Hippocampal formation (tissue), 2 donors: ENCODE measurements at regions not wholly inside any gene's neighbourhood (a gene's known extent, or its start where the extent isn't known, plus 50 kb on each side); places are given as distances from the start of the nearest gene placed in this dataset.

Experiments
- DNase-seq, 2 donors: peaks; one replicate each; lab custom pipeline; 2025; lab: John Stamatoyannopoulos, UW

DNA sequence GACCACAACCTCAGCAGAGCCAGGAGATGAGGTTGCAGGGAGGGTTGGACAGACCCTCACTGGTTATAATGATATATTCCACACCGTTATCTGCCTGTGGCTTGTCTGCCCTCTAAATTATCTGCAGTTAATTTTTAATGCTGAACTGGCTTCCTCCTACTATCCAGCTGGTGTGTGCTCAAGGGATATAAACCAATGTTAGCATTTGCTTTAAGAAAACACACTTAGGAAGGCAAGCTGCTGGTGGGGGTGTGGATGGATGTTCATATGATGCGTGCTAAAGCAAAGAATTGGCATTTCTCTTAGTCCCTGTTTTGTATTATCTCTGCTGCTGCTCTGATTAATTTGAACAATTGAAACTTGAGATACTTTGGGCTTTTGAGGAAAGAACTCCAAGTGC lies 132.2 kb upstream of the NPVF start:
- DNase-seq = peak in 1 of 2 donors; percentile 34

GRCh38 chr7:25361387-25361786 lies 133.1 kb upstream of the NPVF start:
- DNase-seq = no peak

- DNase-seq = no peak
These were observed 133.6 kb upstream of the NPVF start for GRCh38 chr7:25361863-25362262.

DNA sequence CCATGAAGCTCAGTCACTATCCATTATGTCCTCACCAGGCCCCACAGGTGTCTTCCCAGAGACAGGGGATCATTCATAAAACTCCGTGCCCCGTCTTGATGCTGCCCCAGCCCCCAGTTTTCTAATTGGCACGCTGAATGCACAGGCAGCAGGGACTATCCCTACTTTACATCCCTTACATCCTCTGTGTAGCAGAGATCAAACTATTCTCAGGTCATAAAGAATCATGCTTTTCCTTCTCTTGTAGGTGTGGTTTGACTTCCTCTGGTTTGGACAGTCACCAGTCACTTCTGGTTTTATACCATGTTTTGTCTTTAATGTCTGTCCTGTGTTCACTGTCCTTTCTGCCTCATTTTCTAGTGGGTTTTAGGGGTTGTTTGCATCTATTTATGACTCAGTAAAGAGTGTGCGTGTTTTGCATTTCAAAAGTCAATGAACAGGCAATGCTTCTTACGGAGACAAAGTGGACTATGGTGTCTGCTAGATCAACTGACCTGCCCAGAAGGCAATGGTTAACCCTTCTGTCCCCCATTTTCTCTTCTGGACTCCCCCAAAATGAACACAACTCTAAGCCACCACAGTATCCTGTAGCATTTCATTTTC lies 140.4 kb upstream of the NPVF start:
- no peak for DNase-seq

DNA sequence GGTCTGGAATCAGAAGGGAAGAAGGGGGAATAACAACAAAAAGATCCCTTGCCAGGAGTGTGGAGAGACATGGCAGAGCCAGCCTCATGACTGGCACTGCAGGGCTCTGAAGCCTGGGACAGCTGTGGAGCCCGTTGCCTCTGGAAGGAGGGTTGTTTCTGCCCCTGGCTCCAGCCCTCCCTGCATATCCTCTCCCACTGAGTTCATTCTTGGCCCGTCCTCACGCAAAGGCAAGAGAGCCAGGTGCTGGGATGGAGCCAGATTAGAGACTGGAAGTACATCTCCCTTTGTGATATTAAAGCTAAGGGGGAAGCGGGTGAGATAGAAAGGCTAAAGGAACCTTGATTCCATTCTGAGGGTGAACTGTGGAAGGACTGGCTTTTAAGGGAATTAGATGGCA lies 141.5 kb upstream of the NPVF start:
- no peak for DNase-seq

DNA sequence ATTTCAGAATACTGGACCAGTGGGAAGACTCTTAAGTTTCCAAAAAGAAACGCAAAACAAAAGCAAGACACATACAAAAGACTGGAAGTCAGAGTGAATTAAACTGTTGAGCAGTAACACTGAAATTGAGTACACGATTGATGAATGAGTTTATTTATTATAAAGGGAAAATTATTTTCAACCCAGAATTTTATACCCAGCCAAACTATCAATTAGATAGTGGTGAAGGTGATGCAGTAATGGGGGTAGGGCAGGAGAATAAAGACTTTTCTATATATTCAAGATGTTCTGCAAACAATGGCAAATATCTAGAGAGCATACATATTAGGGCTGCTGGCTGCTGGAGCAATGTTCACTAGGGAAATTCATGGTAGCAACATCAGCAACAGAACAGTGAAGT lies 143.7 kb upstream of the NPVF start:
- no peak for DNase-seq

- peak in 1 of 2 donors; percentile 17 for DNase-seq
These were observed 147.7 kb upstream of the NPVF start for GRCh38 chr7:25375805-25376600.

DNA sequence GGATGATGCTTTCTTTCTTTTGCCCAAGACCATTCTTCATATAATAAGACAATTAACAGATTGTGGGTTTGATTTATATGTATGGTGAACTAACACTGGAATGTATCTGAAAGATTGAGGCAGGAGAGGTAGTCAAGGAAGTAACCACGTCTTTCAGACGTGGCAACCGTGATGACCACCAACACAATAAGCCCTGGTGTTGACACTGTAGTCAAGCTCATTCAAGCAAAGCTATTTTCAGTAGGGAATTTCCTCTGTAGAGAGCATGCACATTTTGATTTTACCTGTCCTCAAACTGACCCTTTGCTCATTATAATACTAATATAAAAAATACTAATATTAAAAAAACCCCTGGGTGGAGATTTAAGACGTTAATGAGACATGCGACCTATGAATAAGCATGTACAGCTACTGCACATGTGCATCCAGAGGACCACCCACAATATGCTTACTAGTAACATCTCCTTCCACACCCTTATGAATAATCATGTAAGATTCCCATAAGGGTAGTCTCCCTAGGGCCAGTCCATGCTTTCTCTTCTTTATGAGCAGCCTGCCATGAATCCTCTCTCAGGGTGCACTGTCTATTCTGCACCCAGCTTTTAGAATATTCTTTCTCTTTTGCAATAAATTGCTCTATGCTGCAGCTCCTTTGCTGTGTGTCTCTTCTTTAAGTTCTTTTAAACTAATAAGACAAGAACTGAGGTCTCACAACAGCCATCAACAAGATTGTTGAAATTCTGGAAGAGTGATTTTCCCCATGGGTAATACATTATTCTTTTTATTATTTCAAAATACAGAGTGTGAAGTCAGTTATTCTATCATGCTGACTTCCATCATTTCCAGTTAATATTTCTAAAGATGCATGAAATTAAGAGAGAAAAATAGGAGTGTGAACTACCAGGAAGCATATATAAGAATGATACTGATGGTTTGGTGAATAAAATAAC lies 151.3 kb upstream of the NPVF start:
- no peak for DNase-seq

DNA sequence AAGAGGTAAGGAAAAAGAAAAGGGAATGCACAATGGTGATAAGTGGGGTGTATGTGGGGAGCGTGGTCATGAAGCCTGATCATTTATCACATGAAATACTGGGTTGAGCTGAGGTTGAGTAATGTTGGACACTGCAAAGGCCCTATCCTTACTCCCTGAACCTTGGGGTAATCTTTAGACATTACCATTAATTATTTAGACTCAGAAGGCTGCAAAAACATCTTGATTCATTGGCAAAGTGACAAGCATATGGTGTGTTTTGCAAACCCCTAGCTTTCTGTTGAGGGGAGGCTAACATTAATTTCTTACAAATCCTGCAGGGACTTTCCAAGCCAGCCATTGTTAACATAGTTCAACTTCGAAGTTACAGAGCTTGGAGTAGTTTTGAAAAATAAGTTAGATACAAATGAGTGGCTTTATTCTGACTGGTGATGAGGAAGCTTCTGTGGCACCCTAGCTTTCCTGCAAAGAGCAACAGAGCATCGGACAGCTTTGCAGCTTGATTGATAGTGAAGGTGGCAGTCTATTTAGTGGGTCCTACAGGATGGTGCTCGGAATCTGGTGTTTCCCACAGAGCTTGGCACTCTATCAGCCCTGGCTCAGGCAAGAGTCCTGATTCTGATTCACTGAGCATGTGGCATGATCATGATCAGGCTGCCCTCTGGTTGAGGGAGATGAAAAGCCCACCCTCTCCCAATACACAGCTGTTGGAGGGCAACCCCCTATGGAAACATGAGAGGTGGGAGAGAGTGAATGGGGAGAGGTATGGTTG lies 153.7 kb upstream of the NPVF start:
- DNase-seq = no peak

DNA sequence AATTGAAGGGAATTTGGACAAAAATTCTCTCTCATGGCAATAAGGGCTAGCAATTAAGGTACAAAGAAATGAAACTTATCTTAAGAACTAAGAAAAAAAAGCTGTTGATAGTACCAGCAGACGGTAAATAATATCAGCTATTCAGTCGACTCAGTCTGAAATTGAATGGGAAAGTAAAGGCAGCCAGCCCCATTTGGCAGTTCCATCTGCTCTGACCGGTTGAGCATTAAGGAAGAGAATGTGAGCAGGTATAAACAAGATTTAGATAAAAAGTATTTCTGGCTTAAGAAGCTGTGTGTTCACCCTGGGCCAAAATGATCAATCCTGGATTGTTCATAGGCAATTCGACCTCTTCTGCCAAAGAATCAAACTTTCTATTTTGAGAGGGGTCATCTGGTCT lies 154.6 kb upstream of the NPVF start:
- DNase-seq = no peak

DNA sequence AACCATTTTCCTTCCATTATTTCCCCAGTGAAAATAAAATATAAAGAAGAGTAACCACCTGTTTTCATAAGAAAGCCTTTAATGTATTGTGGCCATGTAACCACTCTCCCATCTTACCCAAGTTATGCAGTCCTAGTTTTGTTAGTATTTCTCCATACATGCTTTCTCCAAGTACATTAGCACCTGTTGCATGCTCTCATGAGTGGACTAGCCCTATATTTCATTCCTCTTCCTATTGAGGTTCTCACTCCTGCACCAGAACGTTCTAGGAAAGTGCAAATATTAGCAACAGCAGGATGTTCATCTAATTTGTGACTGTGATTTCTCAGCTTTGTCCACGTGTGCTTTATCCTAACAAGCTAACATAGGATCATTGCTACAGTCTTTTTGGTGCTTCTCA lies 155.1 kb upstream of the NPVF start:
- DNase-seq = no peak

GRCh38 chr7:25384788-25385505 lies 156.7 kb upstream of the NPVF start:
- DNase-seq = no peak

DNA sequence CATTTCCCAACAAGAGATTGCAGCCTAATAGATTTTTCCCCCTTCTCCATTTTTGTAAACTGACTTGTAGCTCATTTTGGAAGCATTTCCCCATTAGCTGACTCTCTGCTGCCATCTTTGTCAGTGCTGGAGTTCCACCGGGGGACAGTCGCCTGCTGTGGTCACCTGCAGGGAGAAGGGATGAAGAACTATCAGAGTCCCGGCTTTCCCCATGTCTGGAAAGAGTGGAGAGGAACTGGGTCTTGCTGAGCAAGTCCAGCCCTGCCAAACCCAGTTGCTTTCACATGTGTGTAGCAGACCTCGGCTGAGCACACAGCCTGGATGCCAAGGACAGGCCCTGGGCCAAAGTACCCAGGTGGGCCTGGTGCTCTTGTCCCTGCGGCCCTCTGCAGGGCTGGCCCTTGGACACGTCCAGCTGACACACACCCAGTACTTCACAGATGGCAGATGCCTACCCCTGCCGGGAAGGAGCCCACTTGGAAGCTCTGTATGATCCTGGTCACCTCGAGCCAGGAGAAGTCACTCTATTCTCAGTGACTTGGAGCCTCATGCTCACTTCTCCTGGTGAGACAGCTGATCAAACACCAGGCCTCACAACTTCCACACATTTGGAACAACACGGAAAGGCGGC lies 157.3 kb upstream of the NPVF start:
- no peak for DNase-seq

DNA sequence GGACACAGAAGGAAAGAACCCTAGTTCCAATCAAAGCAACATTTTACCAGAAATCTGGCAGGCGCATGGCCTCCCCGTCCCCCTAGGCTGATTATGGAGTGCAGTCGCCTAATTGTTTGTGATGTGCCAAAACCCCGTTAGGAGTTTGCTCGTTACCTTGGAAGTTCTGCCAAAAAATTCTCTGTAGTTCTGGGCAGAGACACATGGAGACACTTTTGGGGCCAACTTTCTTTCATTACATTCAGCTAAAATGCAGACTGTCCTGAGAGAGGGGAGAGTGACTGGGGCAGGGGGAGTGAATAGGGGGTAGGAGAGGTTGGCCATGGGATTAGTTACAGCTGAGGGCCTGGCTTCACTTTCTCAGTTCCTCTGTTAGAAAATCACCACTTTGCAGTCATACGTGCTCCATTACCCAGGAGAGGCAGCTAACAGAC lies 158.0 kb upstream of the NPVF start:
- DNase-seq = no peak

DNA sequence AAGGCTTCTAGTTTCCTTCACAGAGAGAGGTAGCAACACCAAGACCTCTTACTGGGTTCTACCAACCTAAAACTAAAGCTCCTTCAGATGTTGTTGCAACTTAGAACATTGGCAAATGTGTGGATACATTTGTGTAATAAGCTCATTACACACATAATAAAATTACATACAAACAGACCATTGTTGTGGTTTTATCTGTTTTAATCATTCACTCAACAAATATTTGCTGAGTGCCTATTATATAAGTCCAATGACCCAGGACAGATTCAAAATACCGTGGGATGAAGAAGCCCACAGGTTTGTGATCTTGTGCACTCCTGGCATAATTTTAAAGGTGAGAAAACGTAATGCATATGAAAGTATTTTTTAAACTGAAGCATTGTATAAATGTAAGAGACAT lies 160.4 kb upstream of the NPVF start:
- DNase-seq = no peak

- DNase-seq = peak in 1 of 2 donors; percentile 69
These were observed 161.3 kb upstream of the NPVF start for GRCh38 chr7:25389489-25390106.

GRCh38 chr7:25391295-25391861 lies 163.1 kb upstream of the NPVF start:
- DNase-seq = peak in 1 of 2 donors; percentile 47

- no peak for DNase-seq
These were observed 163.8 kb upstream of the NPVF start for GRCh38 chr7:25391961-25392587.

GRCh38 chr7:25392588-25393338 lies 164.5 kb upstream of the NPVF start:
- DNase-seq = no peak
